HEK293T (cell line): ENCODE measurements at regions not wholly inside any gene's neighbourhood (a gene's known extent, or its start where the extent isn't known, plus 50 kb on each side); places are given as distances from the start of the nearest gene placed in this dataset.

Experiments
- ARNT ChIP-seq: fragments of 450-650 bp; IDR thresholded peaks from 2 replicates; pipeline ENCODE4 v1.6.1; 2017; ENCODE audit warnings: mild to moderate bottlenecking
- BHLHE40 ChIP-seq: fragments of 450-650 bp; IDR thresholded peaks from 2 replicates; pipeline ENCODE4 v1.6.1; 2016; ENCODE audit warnings: mild to moderate bottlenecking, moderate library complexity, borderline replicate concordance
- FOXK2 ChIP-seq: fragments of 450-650 bp; IDR thresholded peaks from 2 replicates; pipeline ENCODE4 v1.6.1; 2016; ENCODE audit warnings: mild to moderate bottlenecking
- HDGF ChIP-seq: fragments of 450-650 bp; IDR thresholded peaks from 2 replicates; pipeline ENCODE4 v1.6.1; 2017; ENCODE audit warnings: antibody characterized with exemption, borderline replicate concordance
- L3MBTL2 ChIP-seq: fragments of 450-650 bp; conservative IDR thresholded peaks from 2 replicates; pipeline ENCODE4 v1.6.1; 2016; ENCODE audit warnings: mild to moderate bottlenecking
- LEF1 ChIP-seq: fragments of 450-650 bp; IDR thresholded peaks from 2 replicates; pipeline ENCODE4 v1.6.1; 2017; ENCODE audit warnings: mild to moderate bottlenecking, borderline replicate concordance
- PKNOX1 ChIP-seq: fragments of 450-650 bp; IDR thresholded peaks from 2 replicates; pipeline ENCODE4 v1.6.1; 2016
- SUZ12 ChIP-seq: fragments of 450-650 bp; IDR thresholded peaks from 2 replicates; pipeline ENCODE4 v1.6.1; 2016; ENCODE audit warnings: mild to moderate bottlenecking

GRCh38 chr2:120611961-120612360 lies 123.7 kb upstream of the GLI2 start:
- TF ChIP-seq LEF1 = no peak
- no peak for TF ChIP-seq BHLHE40
- TF ChIP-seq HDGF = no peak
- no peak for TF ChIP-seq PKNOX1
- no peak for TF ChIP-seq FOXK2
- TF ChIP-seq ARNT = no peak
- no peak for TF ChIP-seq SUZ12
- no peak for TF ChIP-seq L3MBTL2
